ENCODE measurements at regions not wholly inside any gene's neighbourhood (a gene's known extent, or its start where the extent isn't known, plus 50 kb on each side); places are given as distances from the start of the nearest gene placed in this dataset.

GRCh38 chr7:101728128-101728527 is 89.3 kb upstream of the CUX1 start:
- TF ChIP-seq CTCF (IDR thresholded peaks at IDR 0.05) (no peak), FOXK1 (CRISPR knock-in tag; IDR thresholded peaks at IDR 0.05) (no peak)
